Mammary epithelial cell (primary cell): ENCODE measurements at regions not wholly inside any gene's neighbourhood (a gene's known extent, or its start where the extent isn't known, plus 50 kb on each side); places are given as distances from the start of the nearest gene placed in this dataset.

Experiments
- EZH2 ChIP-seq: IDR thresholded peaks from 2 replicates; pipeline ENCODE4 v1.6.1; 2012; ENCODE audit warnings: low read length, inconsistent platforms, borderline replicate concordance
- TF ChIP-seq, protein P1 (sequence below), 2 donors: IDR thresholded peaks in 1 of 2; conservative IDR thresholded peaks in 1 of 2; 2 replicates each; pipeline ENCODE4 v1.5.1; 2011 to 2012; ENCODE audit warnings: inconsistent platforms in 2 of 2, low read length in 2 of 2, mild to moderate bottlenecking in 2 of 2, control low read depth in 1 of 2, low read depth in 1 of 2; ENCODE audit not compliant: insufficient read depth in 1 of 2; ENCODE audit errors: extremely low read depth in 1 of 2

DNA sequence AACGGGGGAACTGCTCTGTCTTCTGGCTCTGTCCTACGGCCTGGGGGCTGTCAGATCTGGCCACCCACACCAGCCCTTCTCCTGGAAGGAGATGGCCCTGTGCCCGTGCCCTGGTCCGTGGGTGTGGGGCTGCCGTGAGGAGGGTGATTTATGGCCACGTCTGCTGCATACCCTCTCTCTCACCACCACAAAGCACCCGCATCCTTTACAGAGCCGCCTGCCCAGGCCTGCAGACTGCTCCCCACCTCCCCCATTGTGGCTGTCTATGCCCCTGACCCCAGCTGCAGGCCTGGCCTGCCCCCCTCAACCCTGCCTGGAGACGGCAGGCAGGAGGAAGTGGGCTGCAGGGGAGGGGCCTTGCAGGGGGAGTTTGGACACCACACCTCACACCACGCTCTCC lies 72.7 kb upstream of the GATA5 start:
- TF ChIP-seq, protein P1, sequence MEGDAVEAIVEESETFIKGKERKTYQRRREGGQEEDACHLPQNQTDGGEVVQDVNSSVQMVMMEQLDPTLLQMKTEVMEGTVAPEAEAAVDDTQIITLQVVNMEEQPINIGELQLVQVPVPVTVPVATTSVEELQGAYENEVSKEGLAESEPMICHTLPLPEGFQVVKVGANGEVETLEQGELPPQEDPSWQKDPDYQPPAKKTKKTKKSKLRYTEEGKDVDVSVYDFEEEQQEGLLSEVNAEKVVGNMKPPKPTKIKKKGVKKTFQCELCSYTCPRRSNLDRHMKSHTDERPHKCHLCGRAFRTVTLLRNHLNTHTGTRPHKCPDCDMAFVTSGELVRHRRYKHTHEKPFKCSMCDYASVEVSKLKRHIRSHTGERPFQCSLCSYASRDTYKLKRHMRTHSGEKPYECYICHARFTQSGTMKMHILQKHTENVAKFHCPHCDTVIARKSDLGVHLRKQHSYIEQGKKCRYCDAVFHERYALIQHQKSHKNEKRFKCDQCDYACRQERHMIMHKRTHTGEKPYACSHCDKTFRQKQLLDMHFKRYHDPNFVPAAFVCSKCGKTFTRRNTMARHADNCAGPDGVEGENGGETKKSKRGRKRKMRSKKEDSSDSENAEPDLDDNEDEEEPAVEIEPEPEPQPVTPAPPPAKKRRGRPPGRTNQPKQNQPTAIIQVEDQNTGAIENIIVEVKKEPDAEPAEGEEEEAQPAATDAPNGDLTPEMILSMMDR (conservative IDR thresholded peaks at IDR 0.05 in 1 of 2, IDR thresholded peaks at IDR 0.05 in 1 of 2; ENCODE audit: extremely low read depth in 1 of 2, insufficient read depth in 1 of 2, low read depth in 1 of 2, low read length in 2 of 2): no peak
- no peak for TF ChIP-seq EZH2
